K562 (cell line): ENCODE measurements at regions not wholly inside any gene's neighbourhood (a gene's known extent, or its start where the extent isn't known, plus 50 kb on each side); places are given as distances from the start of the nearest gene placed in this dataset.

Source experiments
- BACH1 ChIP-seq: fragments of 200-800 bp; sonication (Bioruptor generic); IDR thresholded peaks from 2 replicates; pipeline ENCODE4 v1.6.1; 2016; ENCODE audit warnings: missing genetic modification characterization, missing compliant biosample characterization
- CHD2 ChIP-seq: IDR thresholded peaks from 2 replicates; pipeline ENCODE4 v1.6.1; 2011; ENCODE audit warnings: low read depth, low read length
- CTCF ChIP-seq, 3 experiments: IDR thresholded peaks in 2 of 3; conservative IDR thresholded peaks in 1 of 3; 2 replicates each; pipeline ENCODE4 v1.5.1; 2011 to 2012; ENCODE audit warnings: low read length in 3 of 3, mild to moderate bottlenecking in 3 of 3, control low read depth in 2 of 3, improper control_type of control experiment in 1 of 3, inconsistent platforms in 1 of 3, low read depth in 1 of 3, mixed read lengths in 1 of 3, moderate library complexity in 1 of 3; ENCODE audit not compliant: insufficient read depth in 2 of 3
- EZH2 ChIP-seq: IDR thresholded peaks from 2 replicates; pipeline ENCODE4 v1.6.1; 2012; ENCODE audit warnings: low read depth, mild to moderate bottlenecking, inconsistent platforms, low read length, borderline replicate concordance
- HMG20B ChIP-seq: fragments of 250-450 bp; sonication (Bioruptor Pico); IDR thresholded peaks from 2 replicates; pipeline ENCODE4 v1.5.0; 2021; ENCODE audit warnings: mild to moderate bottlenecking
- POLR2A ChIP-seq: fragments of 450-650 bp; conservative IDR thresholded peaks from 2 replicates; pipeline ENCODE4 v1.6.1; 2016
- REST ChIP-seq, 2 experiments: fragments of 450-650 bp; formaldehyde crosslinking in 1 of 2; IDR thresholded peaks; 2 replicates each; pipeline versions ENCODE4 v1.4.0 to v1.6.1; 2014 to 2020; ENCODE audit warnings: mild to moderate bottlenecking in 2 of 2, borderline replicate concordance in 1 of 2, low read depth in 1 of 2
- SMARCE1 ChIP-seq: fragments of 450-650 bp; IDR thresholded peaks from 2 replicates; pipeline ENCODE4 v1.7.1; 2016; ENCODE audit warnings: mild to moderate bottlenecking
- SP1 ChIP-seq: sonication (generic); formaldehyde crosslinking; IDR thresholded peaks from 2 replicates; pipeline ENCODE4 v1.8.1; 2022; ENCODE audit warnings: mild to moderate bottlenecking, missing genetic modification reagents
- SREBF2 ChIP-seq: sonication (generic); formaldehyde crosslinking; IDR thresholded peaks from 2 replicates; pipeline ENCODE4 v1.4.0; 2020; ENCODE audit warnings: mild to moderate bottlenecking, missing genetic modification reagents
- TEAD1 ChIP-seq, 2 experiments: fragments of 450-650 bp in 1 of 2; sonication (generic) in 1 of 2; formaldehyde crosslinking; IDR thresholded peaks; 2 replicates each; pipeline versions ENCODE4 v1.4.0 to v1.8.0; 2020 to 2022; ENCODE audit warnings: mild to moderate bottlenecking in 2 of 2, missing genetic modification reagents in 1 of 2
- ZC3H8 ChIP-seq: fragments of 450-650 bp; IDR thresholded peaks from 2 replicates; pipeline ENCODE4 v1.6.1; 2017
- ZFP91 ChIP-seq: sonication (generic); formaldehyde crosslinking; IDR thresholded peaks from 2 replicates; pipeline ENCODE4 v1.8.0; 2022; ENCODE audit warnings: mild to moderate bottlenecking, missing genetic modification reagents
- ZNF408 ChIP-seq: fragments of 250-450 bp; sonication (Bioruptor Pico); IDR thresholded peaks from 2 replicates; pipeline ENCODE4 v1.4.0; 2020; ENCODE audit warnings: low read depth, mild to moderate bottlenecking, moderate library complexity

- TF ChIP-seq POLR2A = no peak
- no peak for TF ChIP-seq ZC3H8
- TF ChIP-seq CHD2 = no peak
- no peak for TF ChIP-seq ZNF408
- no peak for TF ChIP-seq EZH2
- no peak for TF ChIP-seq ZFP91 (CRISPR knock-in tag)
- no peak for TF ChIP-seq HMG20B (CRISPR knock-in tag)
- TF ChIP-seq CTCF (IDR thresholded peaks at IDR 0.05 in 2 of 3, conservative IDR thresholded peaks at IDR 0.05 in 1 of 3; ENCODE audit: insufficient read depth in 2 of 3, low read depth in 1 of 3, low read length in 3 of 3) = no peak
- no peak for TF ChIP-seq REST (IDR thresholded peaks at IDR 0.05; ENCODE audit: borderline replicate concordance)
- TF ChIP-seq REST (CRISPR knock-in tag; IDR thresholded peaks at IDR 0.05; ENCODE audit: low read depth) = no peak
- no peak for TF ChIP-seq SP1 (CRISPR knock-in tag)
- no peak for TF ChIP-seq SREBF2 (CRISPR knock-in tag)
- TF ChIP-seq SMARCE1 = no peak
- TF ChIP-seq TEAD1 (CRISPR knock-in tag; IDR thresholded peaks at IDR 0.05) = no peak
- TF ChIP-seq BACH1 (tag) = no peak
Observed at GRCh38 chr1:94318505-94319030, 81.2 kb upstream of the ARHGAP29 start.
